Endothelial cell of umbilical vein (primary cell): ENCODE measurements at regions not wholly inside any gene's neighbourhood (a gene's known extent, or its start where the extent isn't known, plus 50 kb on each side); places are given as distances from the start of the nearest gene placed in this dataset.

Experiments used
- BruUV-seq: library from RNA; stranded (reverse); fragments of 400-500 nt; replicated peaks from 2 replicates; lab custom pipeline; 2021; lab: Mats Ljungman, UMichigan
- CTCF ChIA-PET: fragments of 300-600, 350-600 bp; sonication (Branson Sonifier 250); formaldehyde crosslinking; loops from one replicate; lab custom pipeline; 2021; ENCODE audit warnings: antibody characterized with exemption, inconsistent platforms; lab: Charles Lee
- POLR2A ChIA-PET: fragments of 300-600, 350-600 bp; sonication (Branson Sonifier 250); formaldehyde crosslinking; loops from one replicate; lab custom pipeline; 2021; ENCODE audit warnings: antibody characterized with exemption, inconsistent platforms; lab: Charles Lee
- DNase-seq: peaks from one replicate; pipeline ENCODE4 v3.0.0-alpha.2; 2011; ENCODE audit warnings: low read depth, low spot score
- FAIRE-seq: peaks from 2 replicates; lab custom pipeline; 2011; peaks lifted over from hg19 to GRCh38; lab: Jason Lieb, UNC
- H2AFZ ChIP-seq: 2 replicates; pipeline ENCODE4 v1.6.0; 2012; ENCODE audit warnings: low read depth, low read length, control low read depth, inconsistent platforms
- H3K27ac ChIP-seq: 2 replicates; pipeline ENCODE4 v1.5.1; 2011; ENCODE audit warnings: low read depth, mild to moderate bottlenecking, control low read depth, low read length, moderate library complexity; ENCODE audit not compliant: insufficient read depth
- H3K27me3 ChIP-seq, 2 experiments: 2 replicates each; pipeline versions ENCODE4 v1.6.0 to v1.6.1; 2011; ENCODE audit warnings: low read length in 2 of 2, mixed read lengths in 1 of 2; ENCODE audit not compliant: control insufficient read depth in 2 of 2, insufficient read depth in 2 of 2
- H3K36me3 ChIP-seq, 2 experiments: 2 replicates in 1 of 2; 3 replicates in 1 of 2; pipeline ENCODE4 v1.5.1; 2011; ENCODE audit warnings: low read length in 2 of 2, mild to moderate bottlenecking in 1 of 2, moderate library complexity in 1 of 2; ENCODE audit not compliant: control insufficient read depth in 2 of 2, insufficient read depth in 2 of 2; ENCODE audit errors: extremely low read depth in 1 of 2
- H3K4me1 ChIP-seq: 3 replicates; pipeline ENCODE4 v1.5.1; 2011; ENCODE audit warnings: mild to moderate bottlenecking, low read length; ENCODE audit not compliant: control insufficient read depth, insufficient read depth; ENCODE audit errors: extremely low read depth
- H3K4me2 ChIP-seq: 2 replicates; pipeline ENCODE4 v1.6.1; 2011; ENCODE audit warnings: low read length, control low read depth, mixed read lengths; ENCODE audit not compliant: insufficient read depth
- H3K4me3 ChIP-seq, 3 experiments: fragments of 200-600 bp in 1 of 3; sonication (generic), shearing (Covaris generic) in 1 of 3; replicated peaks in 1 of 3; 2 replicates each; pipeline ENCODE4 v1.5.1; 2011 to 2016; ENCODE audit warnings: control low read depth in 3 of 3, low read length in 3 of 3, mild to moderate bottlenecking in 2 of 3, inconsistent platforms in 1 of 3, low read depth in 1 of 3, moderate library complexity in 1 of 3; ENCODE audit not compliant: insufficient read depth in 1 of 3
- H3K79me2 ChIP-seq: 2 replicates; pipeline ENCODE4 v1.6.0; 2012; ENCODE audit warnings: low read length, inconsistent platforms; ENCODE audit not compliant: control insufficient read depth, insufficient read depth
- H3K9ac ChIP-seq: replicated peaks from 2 replicates; pipeline ENCODE3; 2011; ENCODE audit warnings: low read length, control low read depth; ENCODE audit not compliant: insufficient read depth; ENCODE audit errors: extremely low read depth
- H3K9me1 ChIP-seq: replicated peaks from 3 replicates; pipeline ENCODE4 v1.6.0; 2011; ENCODE audit warnings: mild to moderate bottlenecking, low read length; ENCODE audit not compliant: control insufficient read depth, insufficient read depth; ENCODE audit errors: extremely low read depth
- H3K9me3 ChIP-seq: replicated peaks from 2 replicates; pipeline ENCODE4 v1.5.1; 2012; ENCODE audit warnings: low read length, inconsistent platforms; ENCODE audit not compliant: control insufficient read depth, insufficient read depth
- H4K20me1 ChIP-seq: replicated peaks from 2 replicates; pipeline ENCODE3; 2011; ENCODE audit warnings: mild to moderate bottlenecking, low read length; ENCODE audit not compliant: control insufficient read depth, insufficient read depth; ENCODE audit errors: extremely low read depth
- EZH2 ChIP-seq: IDR thresholded peaks from 2 replicates; pipeline ENCODE4 v1.6.1; 2012; ENCODE audit warnings: borderline replicate concordance, low read depth, mild to moderate bottlenecking, moderate library complexity, low read length, inconsistent platforms; ENCODE audit not compliant: severe bottlenecking
- FOS ChIP-seq: IDR thresholded peaks from 2 replicates; pipeline ENCODE4 v1.6.1; 2011; ENCODE audit warnings: mild to moderate bottlenecking, low read length, moderate library complexity, borderline replicate concordance; ENCODE audit not compliant: insufficient read depth
- GATA2 ChIP-seq: IDR thresholded peaks from 2 replicates; pipeline ENCODE4 v1.7.0; 2011; ENCODE audit warnings: low read depth, mild to moderate bottlenecking, moderate library complexity, mixed read lengths, low read length; ENCODE audit not compliant: insufficient read length, insufficient read depth
- JUN ChIP-seq: IDR thresholded peaks from 2 replicates; pipeline ENCODE4 v1.6.1; 2011; ENCODE audit warnings: borderline replicate concordance, low read depth; ENCODE audit not compliant: insufficient read length, insufficient read depth
- MYC ChIP-seq: IDR thresholded peaks from one replicate; pipeline ENCODE4 v1.6.1; 2011; ENCODE audit warnings: mild to moderate bottlenecking, low read depth, low read length
- POLR2A ChIP-seq: IDR thresholded peaks from 2 replicates; pipeline ENCODE4 v1.6.1; 2012; ENCODE audit warnings: low read depth, mild to moderate bottlenecking, control low read depth, low read length
- POLR2AphosphoS5 ChIP-seq: IDR thresholded peaks from 2 replicates; pipeline ENCODE4 v1.6.1; 2012; ENCODE audit warnings: low read depth, mild to moderate bottlenecking, control low read depth, low read length, moderate library complexity; ENCODE audit not compliant: insufficient read depth
- dilution Hi-C: fragments of 300-500 bp; cut with MboI; formaldehyde crosslinking; loops from one replicate; pipeline ENCODE4 v1.15.0; 2019; ENCODE audit warnings: low sequenced_read_pairs; ENCODE audit not compliant: extremely low pct_ligation_motif_present
- intact Hi-C: fragments of 100-400 bp; cut with micrococcal nuclease; formaldehyde crosslinking; loops from one replicate; pipeline ENCODE4 v1.10.0; 2022
- TF ChIP-seq, protein P1 (sequence below), 2 donors: IDR thresholded peaks; 1 replicate in 1 of 2; 2 replicates in 1 of 2; pipeline ENCODE4 v1.5.1; 2011; ENCODE audit warnings: low read length in 2 of 2, mild to moderate bottlenecking in 2 of 2, moderate library complexity in 2 of 2, control low read depth in 1 of 2, inconsistent platforms in 1 of 2, low read depth in 1 of 2; ENCODE audit not compliant: insufficient read depth in 1 of 2; ENCODE audit errors: extremely low read depth in 1 of 2
- TF ChIP-seq, protein P2 (sequence below): IDR thresholded peaks from 2 replicates; pipeline ENCODE4 v1.6.1; 2011; ENCODE audit not compliant: insufficient read depth, insufficient read length

GRCh38 chr2:60316381-60317033 lies 236.9 kb downstream of the BCL11A start:
- Histone ChIP-seq H3K79me2 (no peaks in the 10 kb centered on the region), H3K27me3 (no peaks in the 10 kb centered on the region), H3K4me3 (no peak overlapping the region), H3K4me2 (no peak overlapping the region), H3K9me3 (no peaks in the 10 kb centered on the region), H4K20me1 (no peaks in the 10 kb centered on the region), H3K4me1 (no peaks in the 10 kb centered on the region), H2AFZ (no peak overlapping the region), H3K9me1 (no peaks in the 10 kb centered on the region), H3K36me3 (no peaks in the 10 kb centered on the region), H3K27ac (no peak overlapping the region), H3K9ac (no peak overlapping the region)
- dilution Hi-C loops (no loop called here), intact Hi-C loops (no loop called here)
- FAIRE-seq, result no peak
- no peak for DNase-seq
- POLR2A ChIA-PET, result no interaction called here
- TF ChIP-seq FOS (no peak), POLR2A (no peak), GATA2 (no peak), POLR2AphosphoS5 (no peak), JUN (no peak), EZH2 (no peak), MYC (no peak)
- TF ChIP-seq, protein P1, sequence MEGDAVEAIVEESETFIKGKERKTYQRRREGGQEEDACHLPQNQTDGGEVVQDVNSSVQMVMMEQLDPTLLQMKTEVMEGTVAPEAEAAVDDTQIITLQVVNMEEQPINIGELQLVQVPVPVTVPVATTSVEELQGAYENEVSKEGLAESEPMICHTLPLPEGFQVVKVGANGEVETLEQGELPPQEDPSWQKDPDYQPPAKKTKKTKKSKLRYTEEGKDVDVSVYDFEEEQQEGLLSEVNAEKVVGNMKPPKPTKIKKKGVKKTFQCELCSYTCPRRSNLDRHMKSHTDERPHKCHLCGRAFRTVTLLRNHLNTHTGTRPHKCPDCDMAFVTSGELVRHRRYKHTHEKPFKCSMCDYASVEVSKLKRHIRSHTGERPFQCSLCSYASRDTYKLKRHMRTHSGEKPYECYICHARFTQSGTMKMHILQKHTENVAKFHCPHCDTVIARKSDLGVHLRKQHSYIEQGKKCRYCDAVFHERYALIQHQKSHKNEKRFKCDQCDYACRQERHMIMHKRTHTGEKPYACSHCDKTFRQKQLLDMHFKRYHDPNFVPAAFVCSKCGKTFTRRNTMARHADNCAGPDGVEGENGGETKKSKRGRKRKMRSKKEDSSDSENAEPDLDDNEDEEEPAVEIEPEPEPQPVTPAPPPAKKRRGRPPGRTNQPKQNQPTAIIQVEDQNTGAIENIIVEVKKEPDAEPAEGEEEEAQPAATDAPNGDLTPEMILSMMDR (IDR thresholded peaks at IDR 0.05; ENCODE audit: extremely low read depth in 1 of 2, insufficient read depth in 1 of 2, low read depth in 1 of 2, low read length in 2 of 2), result no peak
- TF ChIP-seq, protein P2, sequence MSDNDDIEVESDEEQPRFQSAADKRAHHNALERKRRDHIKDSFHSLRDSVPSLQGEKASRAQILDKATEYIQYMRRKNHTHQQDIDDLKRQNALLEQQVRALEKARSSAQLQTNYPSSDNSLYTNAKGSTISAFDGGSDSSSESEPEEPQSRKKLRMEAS, result no peak
- CTCF ChIA-PET, result no interaction called here
- BruUV-seq, result no TSS peak
